ENCODE measurements at regions not wholly inside any gene's neighbourhood (a gene's known extent, or its start where the extent isn't known, plus 50 kb on each side); places are given as distances from the start of the nearest gene placed in this dataset.

GRCh38 chr9:135034106-135034505 lies 53.4 kb upstream of the OLFM1 start:
- H3K27ac ChIP-seq (ENCODE audit: extremely low read depth, low read depth, low read length), result no peak overlapping the region
- CTCF ChIA-PET (ENCODE audit: low intra/inter-chr PET ratio), result no interaction called here
- intact Hi-C loops (cut with micrococcal nuclease) (no loop called here), in situ Hi-C loops (cut with MboI) (no loop called here)
- no peak for DNase-seq (ENCODE audit: extremely low read depth in 1 of 4, low spot score in 3 of 4)
- H4K20me1 ChIP-seq (replicated peaks; ENCODE audit: control insufficient read depth, insufficient read depth, low read length), result 0 out of 2 replicates have a peak, but pooled peaks cover 6% of the 10 kb centered on the region
- no peaks in the 10 kb centered on the region for H3K9me1 ChIP-seq (ENCODE audit: control insufficient read depth, insufficient read depth, low read length)
- TF ChIP-seq DMBX1 (CRISPR knock-in tag; IDR thresholded peaks at IDR 0.05; ENCODE audit: borderline replicate concordance) (no peak), HDAC8 (tag; IDR thresholded peaks at IDR 0.05) (no peak)
- H3K9me3 ChIP-seq (replicated peaks; ENCODE audit: control insufficient read depth, insufficient read depth, low read depth, low read length), result no peaks in the 10 kb centered on the region
- H3K4me3 ChIP-seq, result no peak overlapping the region
- BruUV-seq (replicated peaks), result no TSS peak
- H3K79me2 ChIP-seq (ENCODE audit: control insufficient read depth, insufficient read depth, low read length), result no peaks in the 10 kb centered on the region
- FAIRE-seq, result no peak
- no peaks in the 10 kb centered on the region for H3K36me3 ChIP-seq (ENCODE audit: control insufficient read depth, insufficient read depth, low read length)
- H2AFZ ChIP-seq (ENCODE audit: low read depth, low read length), result no peak overlapping the region
- H3K9ac ChIP-seq (ENCODE audit: insufficient read depth in 1 of 2, low read depth in 2 of 2, low read length in 2 of 2), result no peak overlapping the region
- H3K4me1 ChIP-seq (replicated peaks in 1 of 2; ENCODE audit: control insufficient read depth in 2 of 2, insufficient read depth in 2 of 2, low read length in 2 of 2), result no peaks in the 10 kb centered on the region
- peaks cover 0 to 27% of the 10 kb centered on the region in 2 experiments; a peak in 1 of 5 replicates for H3K27me3 ChIP-seq (ENCODE audit: control insufficient read depth in 2 of 2, insufficient read depth in 2 of 2, low read length in 2 of 2)
- H3K4me2 ChIP-seq (ENCODE audit: insufficient read depth, low read length), result no peak overlapping the region
- POLR2A ChIA-PET, result no interaction called here
- whole genome bisulfite sequencing (ENCODE audit: insufficient coverage, low coverage, missing lambda C conversion rate), result 0% methylated on average over 6 of the region's 17 CpGs
- ATAC-seq, result no peak

- ChIA-PET CTCF (ENCODE audit: low intra/inter-chr PET ratio) (no interaction called here), POLR2A (interaction anchor here (0.6 kb wide), 1 partner anchor 389 kb away, joined by 3 read pairs; no protein-coding TSS in a partner anchor)
- Histone ChIP-seq H3K79me2 (ENCODE audit: control insufficient read depth, insufficient read depth, low read length) (no peaks in the 10 kb centered on the region), H3K9ac (ENCODE audit: insufficient read depth in 1 of 2, low read depth in 2 of 2, low read length in 2 of 2) (no peak overlapping the region), H3K36me3 (ENCODE audit: control insufficient read depth, insufficient read depth, low read length) (no peaks in the 10 kb centered on the region), H3K9me1 (ENCODE audit: control insufficient read depth, insufficient read depth, low read length) (no peaks in the 10 kb centered on the region), H3K9me3 (replicated peaks; ENCODE audit: control insufficient read depth, insufficient read depth, low read depth, low read length) (no peaks in the 10 kb centered on the region), H3K27me3 (ENCODE audit: control insufficient read depth in 2 of 2, insufficient read depth in 2 of 2, low read length in 2 of 2) (peaks cover 0 to 21% of the 10 kb centered on the region in 2 experiments; a peak in 1 of 5 replicates), H3K27ac (ENCODE audit: extremely low read depth, low read depth, low read length) (no peak overlapping the region), H2AFZ (ENCODE audit: low read depth, low read length) (no peak overlapping the region), H3K4me3 (no peak overlapping the region), H4K20me1 (replicated peaks; ENCODE audit: control insufficient read depth, insufficient read depth, low read length) (0 out of 2 replicates have a peak, but pooled peaks cover 6% of the 10 kb centered on the region), H3K4me2 (ENCODE audit: insufficient read depth, low read length) (no peak overlapping the region), H3K4me1 (replicated peaks in 1 of 2; ENCODE audit: control insufficient read depth in 2 of 2, insufficient read depth in 2 of 2, low read length in 2 of 2) (no peaks in the 10 kb centered on the region)
- DNase-seq (ENCODE audit: extremely low read depth in 1 of 4, low spot score in 3 of 4) (no peak), FAIRE-seq (no peak), ATAC-seq (no peak)
- in situ Hi-C loops (cut with MboI) (no loop called here), intact Hi-C loops (cut with micrococcal nuclease) (no loop called here)
- WGBS (ENCODE audit: insufficient coverage, low coverage, missing lambda C conversion rate), result 2% methylated on average over 12 of the region's 14 CpGs
- TF ChIP-seq FOS (IDR thresholded peaks at IDR 0.05; ENCODE audit: extremely low read depth, insufficient read length), result no peak
- no TSS peak for BruUV-seq (replicated peaks)
These were observed 51.4 kb upstream of the OLFM1 start for GRCh38 chr9:135035781-135036760.
